GM23338 (cell line): ENCODE measurements at regions not wholly inside any gene's neighbourhood (a gene's known extent, or its start where the extent isn't known, plus 50 kb on each side); places are given as distances from the start of the nearest gene placed in this dataset.

Source experiments
- ATAC-seq: fragments of 200-7000 bp; cut with Tn5 transposase; 3 replicates; pipeline ENCODE4 v1.9.1; 2020
- DNase-seq: peaks from one replicate; pipeline ENCODE4 v3.0.0-alpha.2; 2015; ENCODE audit warnings: low spot score
- H2AFZ ChIP-seq: fragments of 200-600 bp; sonication (generic); 2 replicates; pipeline ENCODE4 v1.8.0; 2016; ENCODE audit warnings: antibody characterized with exemption, mild to moderate bottlenecking, moderate library complexity
- H3F3A ChIP-seq: fragments of 200-600 bp; sonication (generic); replicated peaks from 2 replicates; pipeline ENCODE4 v1.8.0; 2017; ENCODE audit warnings: antibody characterized with exemption, mixed run types, low read depth
- H3K27ac ChIP-seq: fragments of 200-600 bp; sonication (generic); 2 replicates; pipeline ENCODE4 v1.6.1; 2016; ENCODE audit warnings: low read depth
- H3K27me3 ChIP-seq: fragments of 200-600 bp; sonication (generic); 2 replicates; pipeline ENCODE4 v1.8.0; 2016; ENCODE audit warnings: mild to moderate bottlenecking, mixed run types, moderate library complexity; ENCODE audit not compliant: insufficient read depth
- H3K36me3 ChIP-seq: fragments of 200-600 bp; sonication (generic); 2 replicates; pipeline ENCODE4 v1.8.0; 2016; ENCODE audit warnings: mild to moderate bottlenecking; ENCODE audit not compliant: insufficient read depth
- H3K4me1 ChIP-seq: fragments of 200-600 bp; sonication (generic); 2 replicates; pipeline ENCODE4 v1.8.0; 2016; ENCODE audit warnings: mild to moderate bottlenecking, moderate library complexity; ENCODE audit not compliant: insufficient read depth
- H3K4me2 ChIP-seq: fragments of 200-600 bp; sonication (generic); 2 replicates; pipeline ENCODE4 v1.7.1; 2017; ENCODE audit warnings: mixed run types
- H3K4me3 ChIP-seq: fragments of 200-600 bp; sonication (generic); 2 replicates; pipeline ENCODE4 v1.6.1; 2016; ENCODE audit warnings: mixed run types
- H3K79me2 ChIP-seq: fragments of 200-600 bp; sonication (generic); replicated peaks from 2 replicates; pipeline ENCODE4 v1.8.0; 2017; ENCODE audit warnings: mild to moderate bottlenecking; ENCODE audit not compliant: insufficient read depth
- H3K9me2 ChIP-seq: fragments of 200-600 bp; sonication (generic); 2 replicates; pipeline ENCODE4 v1.8.0; 2017; ENCODE audit not compliant: insufficient read depth
- H4K20me1 ChIP-seq: fragments of 200-600 bp; sonication (generic); replicated peaks from 2 replicates; pipeline ENCODE4 v1.8.0; 2017; ENCODE audit warnings: mild to moderate bottlenecking; ENCODE audit not compliant: insufficient read depth
- H3K27ac Mint-ChIP-seq: 2 replicates; pipeline ENCODE4 v1.8.0; 2020; ENCODE audit warnings: inconsistent platforms, mild to moderate bottlenecking, moderate library complexity, mixed read lengths
- H3K27me3 Mint-ChIP-seq: 3 replicates; pipeline ENCODE4 v1.8.0; 2022; ENCODE audit warnings: low read depth, mild to moderate bottlenecking, moderate library complexity, mixed read lengths, inconsistent platforms; ENCODE audit not compliant: insufficient read depth, poor library complexity
- H3K36me3 Mint-ChIP-seq: 3 replicates; pipeline ENCODE4 v1.8.0; 2021; ENCODE audit warnings: low read depth, mild to moderate bottlenecking, inconsistent platforms, moderate library complexity, mixed read lengths
- H3K4me1 Mint-ChIP-seq: 3 replicates; pipeline ENCODE4 v1.8.0; 2020; ENCODE audit warnings: mild to moderate bottlenecking, inconsistent platforms, mixed read lengths
- H3K4me3 Mint-ChIP-seq: 3 replicates; pipeline ENCODE4 v1.8.0; 2021; ENCODE audit warnings: moderate library complexity, mild to moderate bottlenecking, inconsistent platforms, mixed read lengths
- H3K9me3 Mint-ChIP-seq: 3 replicates; pipeline ENCODE4 v1.8.0; 2020; ENCODE audit warnings: moderate library complexity, mild to moderate bottlenecking, inconsistent platforms, mixed read lengths
- CREB1 ChIP-seq: fragments of 250-450 bp; sonication (Bioruptor Pico); IDR thresholded peaks from 2 replicates; pipeline ENCODE4 v1.5.0; 2020; ENCODE audit warnings: low read depth, mild to moderate bottlenecking, moderate library complexity
- CTCF ChIP-seq, 2 experiments: fragments of 200-600 bp in 1 of 2; sonication (generic) in 1 of 2; conservative IDR thresholded peaks; 2 replicates each; pipeline versions ENCODE4 v1.5.1 to v1.6.1; 2016 to 2017; ENCODE audit warnings: antibody characterized with exemption in 2 of 2, low read depth in 2 of 2, mild to moderate bottlenecking in 2 of 2, moderate library complexity in 1 of 2
- ETS1 ChIP-seq: IDR thresholded peaks from 2 replicates; pipeline ENCODE4 v1.6.1; 2016; ENCODE audit warnings: antibody characterized with exemption
- EZH2 ChIP-seq: fragments of 200-600 bp; sonication (generic); IDR thresholded peaks from one replicate; pipeline ENCODE4 v1.8.0; 2017; ENCODE audit warnings: antibody characterized with exemption, mild to moderate bottlenecking, low read depth; ENCODE audit not compliant: unreplicated experiment
- EZH2phosphoT487 ChIP-seq: fragments of 200-600 bp; sonication (generic); IDR thresholded peaks from one replicate; pipeline ENCODE4 v1.8.1; 2018; ENCODE audit warnings: antibody characterized with exemption; ENCODE audit not compliant: unreplicated experiment
- JUNB ChIP-seq: IDR thresholded peaks from one replicate; pipeline ENCODE4 v1.6.1; 2016; ENCODE audit warnings: antibody characterized with exemption; ENCODE audit not compliant: unreplicated experiment
- NANOG ChIP-seq: IDR thresholded peaks from 2 replicates; pipeline ENCODE4 v1.6.1; 2016; ENCODE audit warnings: antibody characterized with exemption, borderline replicate concordance
- POLR2AphosphoS5 ChIP-seq: IDR thresholded peaks from 2 replicates; pipeline ENCODE4 v1.6.1; 2016; ENCODE audit warnings: antibody characterized with exemption, low read depth
- REST ChIP-seq: IDR thresholded peaks from one replicate; pipeline ENCODE4 v1.6.1; 2018; ENCODE audit warnings: antibody characterized with exemption; ENCODE audit not compliant: unreplicated experiment
- STAT1 ChIP-seq: IDR thresholded peaks from one replicate; pipeline ENCODE4 v1.6.1; 2016; ENCODE audit warnings: antibody characterized with exemption; ENCODE audit not compliant: unreplicated experiment
- ZNF114 ChIP-seq: fragments of 250-450 bp; sonication (Bioruptor Pico); IDR thresholded peaks from 2 replicates; pipeline ENCODE4 v1.5.0; 2020; ENCODE audit warnings: mild to moderate bottlenecking, moderate library complexity
- ZNF331 ChIP-seq: fragments of 250-450 bp; sonication (Bioruptor Pico); IDR thresholded peaks from 2 replicates; pipeline ENCODE4 v1.5.0; 2020; ENCODE audit warnings: low read depth, mild to moderate bottlenecking, moderate library complexity

- H3K27me3 Mint-ChIP-seq: peaks cover 3% of the 10 kb centered on the region
- no peaks in the 10 kb centered on the region for H3K9me2 ChIP-seq
- no peak overlapping the region for H2AFZ ChIP-seq
- peaks cover 5% of the 10 kb centered on the region; the same call in 2 of the 3 replicates for H3K4me1 Mint-ChIP-seq
- no peaks in the 10 kb centered on the region for H3K36me3 Mint-ChIP-seq
- H3K27ac Mint-ChIP-seq: no peak overlapping the region
- H3K9me3 Mint-ChIP-seq: peaks cover 3% of the 10 kb centered on the region; the same call in 1 of the 3 replicates
- H3K27me3 ChIP-seq: no peaks in the 10 kb centered on the region
- H3K4me2 ChIP-seq: no peak overlapping the region
- H3K79me2 ChIP-seq: no peaks in the 10 kb centered on the region
- no peaks in the 10 kb centered on the region for H3K36me3 ChIP-seq
- TF ChIP-seq REST (no peak), ETS1 (no peak), ZNF114 (CRISPR knock-in tag) (no peak), ZNF331 (CRISPR knock-in tag) (no peak), CREB1 (CRISPR knock-in tag) (no peak), EZH2 (no peak), NANOG (no peak), EZH2phosphoT487 (no peak), JUNB (no peak), POLR2AphosphoS5 (no peak), STAT1 (no peak)
- H3K4me3 ChIP-seq: no peak overlapping the region
- ATAC-seq (no peak), DNase-seq (no peak)
- no peaks in the 10 kb centered on the region for H3K4me1 ChIP-seq
- no peak overlapping the region for H3K4me3 Mint-ChIP-seq
- no peaks in the 10 kb centered on the region for H4K20me1 ChIP-seq
- no peaks in the 10 kb centered on the region for H3F3A ChIP-seq
- H3K27ac ChIP-seq: no peak overlapping the region
Measured at GRCh38 chr9:107431461-107431860, 58.1 kb downstream of the KLF4 start.

- H3K4me2 ChIP-seq: no peak overlapping the region
- H3K27me3 Mint-ChIP-seq: peaks cover 13% of the 10 kb centered on the region
- DNase-seq (no peak), ATAC-seq (no peak)
- peaks cover 3% of the 10 kb centered on the region; the same call in 1 of the 3 replicates for H3K9me3 Mint-ChIP-seq
- H3F3A ChIP-seq: no peaks in the 10 kb centered on the region
- H3K9me2 ChIP-seq: 0 out of 2 replicates have a peak, but pooled peaks cover 7% of the 10 kb centered on the region
- H3K4me1 ChIP-seq: no peaks in the 10 kb centered on the region
- H3K27ac ChIP-seq: no peak overlapping the region
- H3K79me2 ChIP-seq: no peaks in the 10 kb centered on the region
- H3K36me3 Mint-ChIP-seq: no peaks in the 10 kb centered on the region
- no peak overlapping the region for H3K27ac Mint-ChIP-seq
- peaks cover 4% of the 10 kb centered on the region; the same call in 2 of the 3 replicates for H3K4me1 Mint-ChIP-seq
- no peak overlapping the region for H3K4me3 ChIP-seq
- H3K4me3 Mint-ChIP-seq: no peak overlapping the region
- 0 out of 2 replicates have a peak, but pooled peaks cover 6% of the 10 kb centered on the region for H3K27me3 ChIP-seq
- no peaks in the 10 kb centered on the region for H3K36me3 ChIP-seq
- H2AFZ ChIP-seq: no peak overlapping the region
- H4K20me1 ChIP-seq: no peaks in the 10 kb centered on the region
- no peak for TF ChIP-seq REST
- no peak for TF ChIP-seq CTCF (conservative IDR thresholded peaks at IDR 0.05; ENCODE audit: low read depth in 2 of 2)
- TF ChIP-seq CREB1 (CRISPR knock-in tag): no peak
- no peak for TF ChIP-seq NANOG
- no peak for TF ChIP-seq POLR2AphosphoS5
- no peak for TF ChIP-seq ZNF331 (CRISPR knock-in tag)
- no peak for TF ChIP-seq JUNB
- no peak for TF ChIP-seq ETS1
- TF ChIP-seq EZH2phosphoT487: no peak
Measured at GRCh38 chr9:107430071-107430470, 59.5 kb downstream of the KLF4 start.
